ENCODE measurements at regions not wholly inside any gene's neighbourhood (a gene's known extent, or its start where the extent isn't known, plus 50 kb on each side); places are given as distances from the start of the nearest gene placed in this dataset.
"Not testable (repeated sequence)": the region's sequence is repeated elsewhere in the genome, so short reads cannot be mapped to it uniquely, and the experiment has no call there.

DNA sequence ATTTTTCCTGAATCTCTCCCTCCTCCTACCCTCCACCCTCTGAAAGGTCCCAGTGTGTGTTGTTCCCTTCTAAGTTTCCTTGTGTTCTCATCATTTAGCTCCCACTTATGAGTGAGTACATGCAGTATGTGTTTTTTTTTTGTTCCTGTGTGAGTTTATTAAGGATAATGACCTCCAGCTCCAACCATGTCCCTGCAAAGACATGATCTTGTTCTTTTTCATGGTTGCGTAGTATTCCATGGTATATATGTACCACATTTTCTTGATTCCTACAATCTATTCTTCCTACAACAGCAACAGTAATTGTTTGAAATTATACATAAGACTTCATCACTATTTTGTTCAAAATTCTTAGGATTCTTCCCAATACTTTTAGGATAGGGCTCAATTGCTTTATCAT, 1117.8 kb downstream of the GATA3 start:
- WGBS, 2 donors, result 92 to 98% methylated on average over 1 of the region's 1 CpG
- no peak for DNase-seq
- H3K9me3 ChIP-seq, result no peaks in the 10 kb centered on the region
- H3K4me3 ChIP-seq (replicated peaks in 1 of 3), result no peak overlapping the region
- intact Hi-C loops (cut with DNase I), result no loop called here
- TF ChIP-seq POLR2A (IDR thresholded peaks at IDR 0.05), result no peak
- TF ChIP-seq, protein P1, sequence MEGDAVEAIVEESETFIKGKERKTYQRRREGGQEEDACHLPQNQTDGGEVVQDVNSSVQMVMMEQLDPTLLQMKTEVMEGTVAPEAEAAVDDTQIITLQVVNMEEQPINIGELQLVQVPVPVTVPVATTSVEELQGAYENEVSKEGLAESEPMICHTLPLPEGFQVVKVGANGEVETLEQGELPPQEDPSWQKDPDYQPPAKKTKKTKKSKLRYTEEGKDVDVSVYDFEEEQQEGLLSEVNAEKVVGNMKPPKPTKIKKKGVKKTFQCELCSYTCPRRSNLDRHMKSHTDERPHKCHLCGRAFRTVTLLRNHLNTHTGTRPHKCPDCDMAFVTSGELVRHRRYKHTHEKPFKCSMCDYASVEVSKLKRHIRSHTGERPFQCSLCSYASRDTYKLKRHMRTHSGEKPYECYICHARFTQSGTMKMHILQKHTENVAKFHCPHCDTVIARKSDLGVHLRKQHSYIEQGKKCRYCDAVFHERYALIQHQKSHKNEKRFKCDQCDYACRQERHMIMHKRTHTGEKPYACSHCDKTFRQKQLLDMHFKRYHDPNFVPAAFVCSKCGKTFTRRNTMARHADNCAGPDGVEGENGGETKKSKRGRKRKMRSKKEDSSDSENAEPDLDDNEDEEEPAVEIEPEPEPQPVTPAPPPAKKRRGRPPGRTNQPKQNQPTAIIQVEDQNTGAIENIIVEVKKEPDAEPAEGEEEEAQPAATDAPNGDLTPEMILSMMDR (IDR thresholded peaks at IDR 0.05), result no peak
- H3K36me3 ChIP-seq, result no peaks in the 10 kb centered on the region
- peaks cover 0 to 5% of the 10 kb centered on the region in 2 donors for H3K4me1 ChIP-seq
- H3K27me3 ChIP-seq, result no peaks in the 10 kb centered on the region
- H3K27ac ChIP-seq, result no peak overlapping the region

DNA sequence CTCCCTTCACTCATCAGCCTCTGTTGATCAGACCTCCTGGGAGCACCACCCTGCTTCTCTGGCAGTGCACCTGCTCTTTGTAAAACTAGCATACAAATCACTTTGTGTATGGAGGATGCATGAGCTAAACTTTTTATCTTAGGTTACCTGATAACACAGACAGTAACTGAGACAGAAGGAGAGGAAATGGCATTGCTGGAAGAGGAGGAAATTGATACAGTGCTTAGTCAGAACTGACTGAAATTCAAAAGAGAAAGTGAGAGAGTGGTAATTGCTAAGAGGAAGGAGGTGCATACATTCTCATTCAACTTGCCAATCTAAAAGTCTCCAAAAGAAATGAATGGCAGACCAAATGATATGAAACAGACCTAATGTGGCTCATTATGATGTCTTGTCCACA, 1120.7 kb downstream of the GATA3 start:
- H3K27me3 ChIP-seq, result no peaks in the 10 kb centered on the region
- H3K9me3 ChIP-seq, result no peaks in the 10 kb centered on the region
- DNase-seq, result no peak
- no peak for TF ChIP-seq POLR2A (IDR thresholded peaks at IDR 0.05)
- TF ChIP-seq, protein P1 (IDR thresholded peaks at IDR 0.05), result no peak
- no peak overlapping the region for H3K27ac ChIP-seq
- no peaks in the 10 kb centered on the region for H3K4me1 ChIP-seq
- no peaks in the 10 kb centered on the region for H3K36me3 ChIP-seq
- no peak overlapping the region for H3K4me3 ChIP-seq (replicated peaks in 1 of 3)
- intact Hi-C loops (cut with DNase I), result no loop called here

DNA sequence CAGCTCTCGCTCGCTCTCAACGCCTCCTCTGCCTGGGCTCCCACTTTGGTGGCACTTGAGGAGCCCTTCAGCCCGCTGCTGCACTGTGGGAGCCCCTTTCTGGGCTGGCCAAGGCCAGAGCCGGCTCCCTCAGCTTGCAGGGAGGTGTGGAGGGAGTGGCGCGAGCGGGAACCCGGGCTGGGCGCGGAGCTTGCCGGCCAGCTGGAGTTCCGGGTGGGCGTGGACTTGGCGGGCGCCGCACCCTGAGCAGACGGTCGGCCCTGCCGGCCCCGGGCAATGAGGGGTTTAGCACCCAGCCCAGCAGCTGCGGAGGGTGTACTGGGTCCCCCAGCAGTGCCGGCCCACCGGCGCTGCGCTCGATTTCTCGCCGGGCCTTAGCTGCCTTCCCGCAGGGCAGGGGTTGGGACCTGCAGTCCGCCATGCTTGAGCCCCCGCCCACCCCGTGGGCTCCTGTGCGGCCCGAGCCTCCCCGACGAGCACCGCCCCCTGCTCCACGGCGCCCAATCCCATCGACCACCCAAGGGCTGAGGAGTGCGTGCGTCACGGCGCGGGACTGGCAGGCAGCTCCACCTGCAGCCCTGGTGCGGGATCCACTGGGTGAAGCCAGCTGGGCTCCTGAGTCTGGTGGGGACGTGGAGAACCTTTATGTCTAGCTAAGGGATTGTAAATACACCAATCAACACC, 1128.9 kb downstream of the GATA3 start:
- H3K36me3 ChIP-seq; H3K4me3 ChIP-seq (replicated peaks in 1 of 3); H3K4me1 ChIP-seq; intact Hi-C loops (cut with DNase I); H3K27me3 ChIP-seq; H3K27ac ChIP-seq; H3K9me3 ChIP-seq; DNase-seq: not testable (repeated sequence)
- WGBS, 2 donors, result 94 to 97% methylated on average over 19 to 47 of the region's 48 CpGs

DNA sequence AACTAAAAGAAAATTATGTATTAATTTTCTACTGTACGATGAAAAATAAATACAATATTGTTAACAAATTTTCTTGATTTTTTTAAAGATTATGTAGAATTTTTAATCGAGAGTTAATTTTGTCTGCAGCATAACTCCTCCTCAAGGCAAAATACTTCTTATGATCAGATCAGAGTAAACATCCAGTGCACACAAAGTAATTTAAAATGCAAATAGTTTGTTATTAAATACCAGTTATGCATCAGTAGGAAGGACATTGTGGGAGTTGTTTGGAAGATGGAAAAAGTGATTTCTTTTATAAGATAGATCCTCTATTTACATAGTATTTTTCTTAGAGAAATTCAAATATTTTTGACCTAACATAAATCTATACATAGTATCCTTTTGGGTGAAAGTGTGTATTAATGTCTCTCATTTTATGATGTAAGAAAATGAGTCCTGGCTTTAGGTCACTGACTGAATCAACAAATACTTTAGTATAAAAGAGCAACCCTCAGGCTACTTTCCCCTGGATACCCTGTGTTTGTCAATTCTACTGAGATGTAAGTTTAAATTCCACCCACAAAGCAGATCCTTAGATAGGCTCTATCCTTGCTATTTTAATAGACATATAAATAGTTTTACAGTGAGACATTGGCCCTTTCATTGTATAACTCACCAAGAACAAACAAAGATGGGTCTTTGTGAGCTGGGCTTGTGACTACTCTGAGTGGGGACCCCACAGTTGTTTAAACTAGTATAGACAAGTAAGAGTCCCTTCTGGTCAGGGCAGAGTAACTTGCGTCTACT, 1133.7 kb downstream of the GATA3 start:
- H3K4me3 ChIP-seq (replicated peaks in 1 of 3), result no peak overlapping the region
- H3K27me3 ChIP-seq, result no peaks in the 10 kb centered on the region
- TF ChIP-seq, protein P1 (IDR thresholded peaks at IDR 0.05), result no peak
- no peak for TF ChIP-seq POLR2A (IDR thresholded peaks at IDR 0.05)
- no peaks in the 10 kb centered on the region for H3K36me3 ChIP-seq
- no peak for DNase-seq
- intact Hi-C loops (cut with DNase I), result no loop called here
- H3K4me1 ChIP-seq, result no peaks in the 10 kb centered on the region
- no peaks in the 10 kb centered on the region for H3K9me3 ChIP-seq
- WGBS, 2 donors, result 96 to 97% methylated on average over 3 of the region's 3 CpGs
- no peak overlapping the region for H3K27ac ChIP-seq

GRCh38 chr10:9189448-9189847, 1135.0 kb downstream of the GATA3 start:
- Histone ChIP-seq H3K4me3 (replicated peaks in 1 of 3) (no peak overlapping the region), H3K9me3 (no peaks in the 10 kb centered on the region), H3K27me3 (no peaks in the 10 kb centered on the region), H3K4me1 (no peaks in the 10 kb centered on the region), H3K36me3 (no peaks in the 10 kb centered on the region), H3K27ac (no peak overlapping the region)
- TF ChIP-seq, protein P1 (IDR thresholded peaks at IDR 0.05), result no peak
- no peak for TF ChIP-seq POLR2A (IDR thresholded peaks at IDR 0.05)
- intact Hi-C loops (cut with DNase I), result no loop called here
- no peak for DNase-seq
- 81 to 84% methylated on average over 2 of the region's 2 CpGs for WGBS, 2 donors

Measured in thyroid gland (tissue), 4 donors.